Stimulated activated CD8-positive, alpha-beta memory T cell treated with anti-CD3 and anti-CD28 coated beads, Interleukin-12 subunit alpha, Interleukin-12 subunit beta, amount 100 ng/mL, for 4 hours (primary cell): ENCODE measurements at regions not wholly inside any gene's neighbourhood (a gene's known extent, or its start where the extent isn't known, plus 50 kb on each side); places are given as distances from the start of the nearest gene placed in this dataset.

Experiments
- DNase-seq: peaks from one replicate; pipeline ENCODE4 v3.0.0-alpha.2; 2020; ENCODE audit warnings: low read depth

GRCh38 chr5:18048449-18048848, 414.2 kb downstream of the TAF11L14 start:
- no peak for DNase-seq

- DNase-seq, result no peak
Measured at GRCh38 chr5:18050345-18050744, 416.1 kb downstream of the TAF11L14 start.

- no peak for DNase-seq
Measured at GRCh38 chr5:18050776-18051175, 416.5 kb downstream of the TAF11L14 start.

- no peak for DNase-seq
Measured at GRCh38 chr5:18051953-18052352, 417.7 kb downstream of the TAF11L14 start.

- DNase-seq, result no peak
Measured at GRCh38 chr5:18052569-18052968, 418.3 kb downstream of the TAF11L14 start.

- DNase-seq, result no peak
Measured at GRCh38 chr5:18057725-18058124, 423.5 kb downstream of the TAF11L14 start.

GRCh38 chr5:18067615-18068014, 433.4 kb downstream of the TAF11L14 start:
- no peak for DNase-seq

- no peak for DNase-seq
Measured at GRCh38 chr5:18068826-18069225, 434.6 kb downstream of the TAF11L14 start.

GRCh38 chr5:18069790-18070189, 435.5 kb downstream of the TAF11L14 start:
- no peak for DNase-seq

- no peak for DNase-seq
Measured at GRCh38 chr5:18072600-18072999, 438.3 kb downstream of the TAF11L14 start.

GRCh38 chr5:18074961-18075360, 440.7 kb downstream of the TAF11L14 start:
- no peak for DNase-seq

GRCh38 chr5:18078157-18078556, 443.9 kb downstream of the TAF11L14 start:
- DNase-seq, result no peak

GRCh38 chr5:18079831-18080230, 445.6 kb downstream of the TAF11L14 start:
- DNase-seq, result no peak

GRCh38 chr5:18088020-18088579, 453.8 kb downstream of the TAF11L14 start:
- DNase-seq, result no peak

GRCh38 chr5:18090177-18090576, 455.9 kb downstream of the TAF11L14 start:
- DNase-seq, result no peak

- DNase-seq, result no peak
Measured at GRCh38 chr5:18091142-18091541, 456.9 kb downstream of the TAF11L14 start.

- no peak for DNase-seq
Measured at GRCh38 chr5:18091758-18092157, 457.5 kb downstream of the TAF11L14 start.

GRCh38 chr5:18095061-18095460, 460.8 kb downstream of the TAF11L14 start:
- no peak for DNase-seq

- no peak for DNase-seq
Measured at GRCh38 chr5:18097817-18098216, 463.6 kb downstream of the TAF11L14 start.

GRCh38 chr5:18098691-18099090, 464.4 kb downstream of the TAF11L14 start:
- no peak for DNase-seq

- DNase-seq, result no peak
Measured at GRCh38 chr5:18099261-18099660, 465.0 kb downstream of the TAF11L14 start.

GRCh38 chr5:18101532-18101931, 467.3 kb downstream of the TAF11L14 start:
- no peak for DNase-seq

- DNase-seq, result no peak
Measured at GRCh38 chr5:18102733-18103132, 468.5 kb downstream of the TAF11L14 start.

- DNase-seq, result no peak
Measured at GRCh38 chr5:18105449-18105848, 471.2 kb downstream of the TAF11L14 start.
